Chondrocyte (in vitro differentiated cells): ENCODE measurements at regions not wholly inside any gene's neighbourhood (a gene's known extent, or its start where the extent isn't known, plus 50 kb on each side); places are given as distances from the start of the nearest gene placed in this dataset.

Experiments
- DNase-seq: peaks from one replicate; pipeline ENCODE4 v3.0.0; 2021; ENCODE audit warnings: mixed read lengths, low spot score
- H3K27ac Mint-ChIP-seq: one replicate; pipeline ENCODE4 v1.8.0; 2021; ENCODE audit warnings: mild to moderate bottlenecking, moderate library complexity, mixed read lengths; ENCODE audit not compliant: unreplicated experiment
- H3K27me3 Mint-ChIP-seq: 2 replicates; pipeline ENCODE4 v1.8.0; 2021; ENCODE audit warnings: low read depth, mixed read lengths
- H3K36me3 Mint-ChIP-seq: 2 replicates; pipeline ENCODE4 v1.8.0; 2021; ENCODE audit warnings: low read depth, mixed read lengths
- H3K4me1 Mint-ChIP-seq: 2 replicates; pipeline ENCODE4 v1.8.0; 2021; ENCODE audit warnings: low read depth, mild to moderate bottlenecking, mixed read lengths
- H3K4me3 Mint-ChIP-seq: one replicate; pipeline ENCODE4 v1.8.0; 2021; ENCODE audit warnings: mild to moderate bottlenecking, moderate library complexity, mixed read lengths; ENCODE audit not compliant: unreplicated experiment
- H3K9me3 Mint-ChIP-seq: 2 replicates; pipeline ENCODE4 v1.8.0; 2021; ENCODE audit warnings: low read depth, mixed read lengths
- TF ChIP-seq, protein P1 (sequence below): fragments of 200-600 bp; sonication (generic); IDR thresholded peaks from 2 replicates; pipeline ENCODE4 v1.5.0; 2021; ENCODE audit warnings: antibody characterized with exemption, mild to moderate bottlenecking, moderate library complexity

DNA sequence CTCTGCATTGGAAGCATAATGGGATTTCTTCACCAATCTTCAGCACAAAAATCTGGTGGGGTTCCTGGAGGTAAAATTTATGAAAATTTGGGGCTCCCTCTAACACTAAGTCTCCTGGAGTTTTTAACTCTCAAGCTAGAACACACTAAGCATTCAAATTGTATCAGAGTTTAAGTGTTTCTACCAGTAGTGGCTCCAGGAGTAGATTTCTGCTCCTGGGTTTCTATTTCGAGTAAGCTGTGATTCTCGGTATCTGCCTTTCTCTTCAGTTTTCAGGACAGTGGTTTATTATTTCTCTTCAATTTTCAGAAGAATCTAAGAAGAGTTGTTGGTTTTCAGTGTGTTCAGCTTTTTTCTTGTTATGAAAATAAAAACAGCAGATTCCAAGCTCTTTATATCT lies 566.4 kb upstream of the KCND2 start:
- Mint-ChIP-seq H3K36me3 (peaks cover 6% of the 10 kb centered on the region), H3K27me3 (no peaks in the 10 kb centered on the region), H3K4me1 (peaks cover 12% of the 10 kb centered on the region), H3K27ac (no peak overlapping the region), H3K9me3 (peaks cover 23% of the 10 kb centered on the region), H3K4me3 (no peak overlapping the region)
- TF ChIP-seq, protein P1, sequence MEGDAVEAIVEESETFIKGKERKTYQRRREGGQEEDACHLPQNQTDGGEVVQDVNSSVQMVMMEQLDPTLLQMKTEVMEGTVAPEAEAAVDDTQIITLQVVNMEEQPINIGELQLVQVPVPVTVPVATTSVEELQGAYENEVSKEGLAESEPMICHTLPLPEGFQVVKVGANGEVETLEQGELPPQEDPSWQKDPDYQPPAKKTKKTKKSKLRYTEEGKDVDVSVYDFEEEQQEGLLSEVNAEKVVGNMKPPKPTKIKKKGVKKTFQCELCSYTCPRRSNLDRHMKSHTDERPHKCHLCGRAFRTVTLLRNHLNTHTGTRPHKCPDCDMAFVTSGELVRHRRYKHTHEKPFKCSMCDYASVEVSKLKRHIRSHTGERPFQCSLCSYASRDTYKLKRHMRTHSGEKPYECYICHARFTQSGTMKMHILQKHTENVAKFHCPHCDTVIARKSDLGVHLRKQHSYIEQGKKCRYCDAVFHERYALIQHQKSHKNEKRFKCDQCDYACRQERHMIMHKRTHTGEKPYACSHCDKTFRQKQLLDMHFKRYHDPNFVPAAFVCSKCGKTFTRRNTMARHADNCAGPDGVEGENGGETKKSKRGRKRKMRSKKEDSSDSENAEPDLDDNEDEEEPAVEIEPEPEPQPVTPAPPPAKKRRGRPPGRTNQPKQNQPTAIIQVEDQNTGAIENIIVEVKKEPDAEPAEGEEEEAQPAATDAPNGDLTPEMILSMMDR: no peak
- no peak for DNase-seq

DNA sequence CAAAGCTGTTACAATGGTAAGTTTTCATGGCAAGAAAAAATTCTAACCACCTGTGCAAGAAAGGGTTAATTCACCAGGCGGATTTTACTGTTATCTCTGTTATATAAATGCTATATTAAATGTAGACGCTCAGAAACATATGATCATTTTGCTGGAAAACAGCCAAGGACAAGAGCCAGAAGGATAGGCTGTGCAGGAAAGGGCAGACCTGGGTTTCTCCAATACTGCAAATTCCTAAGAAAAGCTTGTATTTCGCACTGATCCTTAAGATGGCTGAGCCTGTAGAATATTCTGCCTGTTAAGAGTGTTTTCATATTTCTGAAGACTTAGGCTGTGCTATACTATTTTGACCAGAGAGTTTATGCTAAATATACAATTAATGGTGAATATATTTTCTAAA lies 564.1 kb upstream of the KCND2 start:
- Mint-ChIP-seq H3K27me3 (no peaks in the 10 kb centered on the region), H3K4me3 (no peak overlapping the region), H3K36me3 (peaks cover under 1% of the 10 kb centered on the region), H3K27ac (no peak overlapping the region), H3K4me1 (peaks cover 12% of the 10 kb centered on the region), H3K9me3 (peaks cover 17% of the 10 kb centered on the region)
- TF ChIP-seq, protein P1: no peak
- no peak for DNase-seq

DNA sequence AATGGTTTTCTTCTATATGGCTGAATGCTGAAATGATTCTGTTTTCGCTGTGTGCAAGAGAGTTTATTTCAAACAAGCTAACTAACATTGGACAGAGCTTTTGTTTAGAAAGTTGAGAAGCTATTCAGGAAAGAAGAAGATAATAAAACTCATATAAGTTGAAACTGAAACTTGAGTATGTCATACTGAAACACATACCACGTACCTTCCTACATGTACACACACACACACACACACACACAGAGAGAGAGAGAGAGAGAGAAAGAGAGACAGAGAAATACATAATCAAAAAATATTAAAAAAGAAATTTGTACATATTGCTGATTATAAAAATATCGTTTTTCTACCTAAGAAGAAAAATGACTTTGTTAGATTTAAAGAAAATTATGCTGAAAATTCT lies 561.9 kb upstream of the KCND2 start:
- H3K4me3 Mint-ChIP-seq: no peak overlapping the region
- peaks cover 19% of the 10 kb centered on the region for H3K4me1 Mint-ChIP-seq
- peaks cover 12% of the 10 kb centered on the region for H3K9me3 Mint-ChIP-seq
- TF ChIP-seq, protein P1: no peak
- DNase-seq: no peak
- no peaks in the 10 kb centered on the region for H3K36me3 Mint-ChIP-seq
- H3K27ac Mint-ChIP-seq: no peak overlapping the region
- no peaks in the 10 kb centered on the region for H3K27me3 Mint-ChIP-seq

DNA sequence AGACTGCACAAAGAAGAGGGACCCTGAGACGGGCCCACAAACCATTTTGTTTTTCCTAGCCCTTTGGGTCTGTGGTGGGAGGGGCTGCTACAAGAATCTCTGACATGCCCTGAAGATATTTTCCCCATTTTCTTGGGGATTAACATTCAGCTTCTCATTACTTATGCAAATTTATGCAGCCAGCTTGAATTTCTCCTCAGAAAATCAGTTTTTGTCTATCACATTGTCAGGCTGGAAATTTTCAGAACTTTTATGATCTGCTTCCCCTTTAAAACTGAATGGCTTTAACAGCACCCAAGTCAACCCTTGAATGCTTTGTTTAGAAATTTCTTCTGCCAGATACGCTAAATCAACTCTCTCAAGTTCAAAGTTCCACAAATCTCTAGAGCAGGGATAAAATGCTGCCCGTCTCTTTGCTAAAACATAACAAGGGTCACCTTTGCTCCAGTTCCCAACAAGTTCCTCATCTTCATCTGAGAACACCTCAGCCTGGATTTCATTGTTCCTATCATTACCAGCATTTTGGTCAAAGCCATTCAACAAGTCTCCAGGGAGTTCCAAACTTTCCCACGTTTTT lies 560.0 kb upstream of the KCND2 start:
- H3K9me3 Mint-ChIP-seq: peaks cover 8% of the 10 kb centered on the region
- no peaks in the 10 kb centered on the region for H3K36me3 Mint-ChIP-seq
- no peaks in the 10 kb centered on the region for H3K27me3 Mint-ChIP-seq
- H3K4me3 Mint-ChIP-seq: no peak overlapping the region
- TF ChIP-seq, protein P1: no peak
- DNase-seq: no peak
- no peak overlapping the region for H3K27ac Mint-ChIP-seq
- H3K4me1 Mint-ChIP-seq: peaks cover 20% of the 10 kb centered on the region

DNA sequence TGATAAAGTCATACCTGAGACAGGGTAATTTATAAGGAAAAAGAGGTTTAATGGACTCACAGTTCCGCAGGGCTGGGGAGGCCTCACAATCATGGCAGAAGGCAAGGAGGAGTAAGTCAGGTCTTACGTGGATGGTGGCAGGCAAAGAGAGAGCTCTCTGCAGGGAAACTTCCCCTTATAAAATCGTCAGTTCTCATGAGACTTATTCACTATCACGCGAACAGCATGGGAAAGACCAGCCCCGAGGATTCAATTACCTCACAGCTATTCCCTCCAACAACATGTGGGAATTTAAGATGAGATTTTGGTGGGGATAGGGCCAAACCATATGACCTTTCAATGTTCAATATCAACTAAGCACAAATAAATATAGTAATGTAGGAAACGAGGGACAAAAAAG lies 559.4 kb upstream of the KCND2 start:
- no peak overlapping the region for H3K27ac Mint-ChIP-seq

More for the DNA sequence above, 559.4 kb upstream of the KCND2 start:
- H3K9me3 Mint-ChIP-seq: peaks cover 8% of the 10 kb centered on the region
- H3K27me3 Mint-ChIP-seq: no peaks in the 10 kb centered on the region
- no peak for DNase-seq
- TF ChIP-seq, protein P1: no peak
- no peaks in the 10 kb centered on the region for H3K36me3 Mint-ChIP-seq
- H3K4me1 Mint-ChIP-seq: peaks cover 21% of the 10 kb centered on the region
- H3K4me3 Mint-ChIP-seq: no peak overlapping the region
